ENCODE measurements at regions not wholly inside any gene's neighbourhood (a gene's known extent, or its start where the extent isn't known, plus 50 kb on each side); places are given as distances from the start of the nearest gene placed in this dataset.
A peak's percentile ranks its signal among the peaks of the same experiment; 100 is the strongest.

DNA sequence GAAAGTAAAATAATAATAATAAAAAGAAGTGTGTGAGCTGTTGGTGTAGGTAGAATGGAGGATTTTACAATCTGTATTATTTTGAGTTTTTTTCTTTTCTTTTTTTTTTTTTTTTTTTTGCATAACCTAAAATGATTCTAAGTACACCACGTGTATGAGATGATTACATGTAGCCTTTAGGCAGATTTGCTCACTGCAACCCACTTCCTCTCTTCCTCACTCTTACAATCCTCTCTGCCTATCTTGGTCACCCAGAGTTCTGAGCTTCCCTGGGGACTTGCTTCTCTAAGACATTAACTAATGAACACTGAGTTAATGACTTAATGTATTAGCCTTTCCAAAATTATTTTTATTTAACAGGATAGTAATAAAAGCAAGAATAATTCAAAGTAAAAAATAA lies 1169.6 kb downstream of the EFNB2 start:
- TF ChIP-seq, protein P1, sequence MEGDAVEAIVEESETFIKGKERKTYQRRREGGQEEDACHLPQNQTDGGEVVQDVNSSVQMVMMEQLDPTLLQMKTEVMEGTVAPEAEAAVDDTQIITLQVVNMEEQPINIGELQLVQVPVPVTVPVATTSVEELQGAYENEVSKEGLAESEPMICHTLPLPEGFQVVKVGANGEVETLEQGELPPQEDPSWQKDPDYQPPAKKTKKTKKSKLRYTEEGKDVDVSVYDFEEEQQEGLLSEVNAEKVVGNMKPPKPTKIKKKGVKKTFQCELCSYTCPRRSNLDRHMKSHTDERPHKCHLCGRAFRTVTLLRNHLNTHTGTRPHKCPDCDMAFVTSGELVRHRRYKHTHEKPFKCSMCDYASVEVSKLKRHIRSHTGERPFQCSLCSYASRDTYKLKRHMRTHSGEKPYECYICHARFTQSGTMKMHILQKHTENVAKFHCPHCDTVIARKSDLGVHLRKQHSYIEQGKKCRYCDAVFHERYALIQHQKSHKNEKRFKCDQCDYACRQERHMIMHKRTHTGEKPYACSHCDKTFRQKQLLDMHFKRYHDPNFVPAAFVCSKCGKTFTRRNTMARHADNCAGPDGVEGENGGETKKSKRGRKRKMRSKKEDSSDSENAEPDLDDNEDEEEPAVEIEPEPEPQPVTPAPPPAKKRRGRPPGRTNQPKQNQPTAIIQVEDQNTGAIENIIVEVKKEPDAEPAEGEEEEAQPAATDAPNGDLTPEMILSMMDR (IDR thresholded peaks at IDR 0.05) = no peak
- Mint-ChIP-seq H3K27me3 (ENCODE audit: insufficient read depth) (no peaks in the 10 kb centered on the region), H3K27ac (no peak overlapping the region), H3K36me3 (ENCODE audit: low read depth) (no peaks in the 10 kb centered on the region), H3K9me3 (peaks cover under 1% of the 10 kb centered on the region; the same call in 1 of the 2 replicates), H3K4me3 (no peak overlapping the region), H3K4me1 (ENCODE audit: low read depth) (peaks cover 20% of the 10 kb centered on the region; the same call in 1 of the 2 replicates)
- no peak for DNase-seq

DNA sequence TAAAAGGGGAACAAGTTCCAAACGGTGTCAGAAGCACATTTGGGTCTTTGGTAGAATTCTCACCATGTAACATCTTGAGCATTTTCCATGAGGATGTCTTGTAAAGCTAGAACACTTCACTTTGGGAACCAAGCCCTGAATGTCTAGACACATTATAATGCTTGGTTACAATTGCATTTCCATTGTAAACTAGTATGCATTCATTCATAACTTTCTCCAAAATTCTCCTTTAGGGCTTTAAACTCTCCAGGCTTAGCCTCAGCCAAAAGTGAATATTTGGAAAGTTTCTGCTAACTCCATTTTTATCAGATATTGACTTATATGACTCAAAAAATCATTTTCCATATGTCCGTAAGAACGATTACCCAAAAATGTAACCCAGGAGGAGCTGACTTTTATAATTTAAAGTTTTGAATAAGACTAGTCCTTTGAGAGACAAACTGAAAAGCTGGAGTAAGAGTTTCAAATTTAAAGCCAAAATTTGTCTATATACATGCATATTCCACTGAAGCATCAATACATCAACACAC lies 1170.4 kb downstream of the EFNB2 start:
- Mint-ChIP-seq H3K27ac (no peak overlapping the region), H3K36me3 (ENCODE audit: low read depth) (no peaks in the 10 kb centered on the region), H3K4me1 (ENCODE audit: low read depth) (peaks cover 24% of the 10 kb centered on the region; the same call in 1 of the 2 replicates), H3K9me3 (no peaks in the 10 kb centered on the region; the same call in 1 of the 2 replicates), H3K27me3 (ENCODE audit: insufficient read depth) (no peaks in the 10 kb centered on the region), H3K4me3 (no peak overlapping the region)
- TF ChIP-seq, protein P1 (IDR thresholded peaks at IDR 0.05) = no peak
- no peak for DNase-seq

DNA sequence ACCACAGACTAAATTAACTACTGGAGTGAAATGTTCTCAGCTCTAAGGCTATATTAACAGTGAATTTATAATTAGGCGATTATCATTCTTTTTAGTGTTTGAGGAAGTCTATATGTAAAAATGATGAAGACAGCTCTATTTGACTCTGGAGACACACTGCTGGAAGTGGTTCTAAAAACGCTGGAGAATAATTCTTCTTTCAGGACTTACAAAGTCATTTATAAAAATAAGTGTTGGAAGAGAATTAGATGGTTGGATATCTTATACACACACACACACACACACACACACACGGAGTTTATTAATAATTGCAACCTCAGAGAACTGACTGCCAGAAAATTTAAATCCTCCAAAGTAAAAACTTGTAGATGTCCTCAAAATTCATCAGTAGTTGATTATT lies 1171.3 kb downstream of the EFNB2 start:
- H3K4me1 Mint-ChIP-seq (ENCODE audit: low read depth) = peaks cover 31% of the 10 kb centered on the region; the same call in 1 of the 2 replicates
- no peak for DNase-seq
- H3K9me3 Mint-ChIP-seq = no peaks in the 10 kb centered on the region; the same call in 1 of the 2 replicates
- no peak overlapping the region for H3K27ac Mint-ChIP-seq
- no peaks in the 10 kb centered on the region for H3K36me3 Mint-ChIP-seq (ENCODE audit: low read depth)
- H3K4me3 Mint-ChIP-seq = peak overlapping the region; percentile 52; the same call in 1 of the 2 replicates
- H3K27me3 Mint-ChIP-seq (ENCODE audit: insufficient read depth) = no peaks in the 10 kb centered on the region
- TF ChIP-seq, protein P1 (IDR thresholded peaks at IDR 0.05) = no peak

DNA sequence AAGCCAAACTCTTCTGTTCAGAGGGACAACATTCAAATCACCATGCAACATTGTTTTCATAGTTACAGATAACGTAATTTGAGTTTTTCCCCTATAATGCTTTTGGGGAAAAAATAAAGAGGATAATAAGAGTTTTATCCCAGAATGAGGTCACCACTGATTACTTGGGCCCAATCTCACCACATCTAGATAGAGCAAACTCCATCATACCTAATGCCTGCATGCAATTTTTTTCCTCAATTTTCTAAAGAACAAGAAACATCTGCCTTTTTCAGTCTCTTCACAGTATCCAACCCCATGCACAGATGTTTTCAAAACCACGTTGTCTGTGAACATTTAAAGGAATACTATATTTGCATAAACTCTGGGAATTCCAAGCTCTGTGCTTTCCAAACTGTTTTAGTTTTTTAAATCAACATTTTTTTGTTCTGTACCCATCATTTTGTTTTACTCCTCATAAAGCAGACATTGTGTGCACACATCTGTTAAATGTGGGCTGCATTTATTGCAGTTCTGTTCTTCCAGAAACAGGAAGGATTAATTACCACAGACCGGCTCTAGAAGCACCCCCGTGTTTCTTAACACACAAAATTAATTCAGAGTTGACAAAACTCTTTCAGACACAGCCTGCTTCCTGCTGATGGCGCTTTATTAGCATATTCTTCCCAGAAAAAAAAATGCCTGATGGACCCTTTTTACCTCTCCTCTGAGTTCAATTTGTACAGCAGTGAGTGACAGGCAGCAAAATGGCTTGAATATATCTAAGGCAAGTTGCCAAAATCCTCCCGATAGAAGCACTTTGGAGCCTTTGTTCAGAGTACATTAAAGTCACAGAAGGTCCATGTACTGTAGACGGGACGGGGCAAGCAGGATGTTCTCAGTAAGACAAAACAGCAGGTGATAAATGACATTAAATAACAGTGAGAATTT lies 1171.9 kb downstream of the EFNB2 start:
- Mint-ChIP-seq H3K9me3 (no peaks in the 10 kb centered on the region; the same call in 1 of the 2 replicates), H3K27ac (no peak overlapping the region; the same call in 1 of the 2 replicates), H3K4me1 (ENCODE audit: low read depth) (peaks cover 31% of the 10 kb centered on the region; the same call in 1 of the 2 replicates), H3K27me3 (ENCODE audit: insufficient read depth) (no peaks in the 10 kb centered on the region), H3K4me3 (peak overlapping the region; percentile 52; the same call in 1 of the 2 replicates), H3K36me3 (ENCODE audit: low read depth) (no peaks in the 10 kb centered on the region)
- TF ChIP-seq, protein P1 (IDR thresholded peaks at IDR 0.05) = no peak
- DNase-seq = no peak

DNA sequence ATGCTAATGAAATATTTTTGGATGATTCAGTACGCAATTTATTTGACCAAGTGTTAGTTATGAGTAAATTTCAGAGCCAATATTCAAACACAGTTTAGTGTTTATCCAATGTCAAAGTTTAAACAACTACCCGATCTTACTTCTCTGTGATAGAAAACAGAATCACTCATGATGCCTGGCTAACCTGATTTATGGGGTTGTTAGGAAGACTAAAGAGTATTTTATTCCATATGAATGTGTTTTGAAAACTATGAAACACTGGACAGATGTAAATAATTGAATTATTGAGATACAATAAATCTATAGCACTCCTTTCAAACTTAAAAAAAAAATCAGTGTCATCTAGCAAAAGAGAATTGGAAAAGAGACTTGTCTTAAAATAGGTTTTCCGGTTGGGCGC lies 1181.8 kb downstream of the EFNB2 start:
- H3K36me3 Mint-ChIP-seq (ENCODE audit: low read depth) = no peaks in the 10 kb centered on the region
- no peak overlapping the region for H3K27ac Mint-ChIP-seq
- no peak for DNase-seq
- TF ChIP-seq, protein P1 (IDR thresholded peaks at IDR 0.05) = no peak
- H3K4me1 Mint-ChIP-seq (ENCODE audit: low read depth) = peaks cover 1% of the 10 kb centered on the region; the same call in 1 of the 2 replicates
- H3K27me3 Mint-ChIP-seq (ENCODE audit: insufficient read depth) = no peaks in the 10 kb centered on the region; the same call in 1 of the 2 replicates
- H3K4me3 Mint-ChIP-seq = no peak overlapping the region
- peaks cover 7% of the 10 kb centered on the region; the same call in 1 of the 2 replicates for H3K9me3 Mint-ChIP-seq
